Endodermal cell (in vitro differentiated cells): ENCODE measurements at regions not wholly inside any gene's neighbourhood (a gene's known extent, or its start where the extent isn't known, plus 50 kb on each side); places are given as distances from the start of the nearest gene placed in this dataset.

ENCODE experiments used
- DNase-seq: peaks from one replicate; pipeline ENCODE4 v3.0.0-alpha.2; 2017
- H3K27ac ChIP-seq: 2 replicates; pipeline ENCODE4 v1.5.1; 2013; ENCODE audit warnings: mild to moderate bottlenecking, low read depth, low read length, moderate library complexity
- H3K27me3 ChIP-seq: 2 replicates; pipeline ENCODE4 v1.6.1; 2013; ENCODE audit warnings: mild to moderate bottlenecking, low read length, moderate library complexity; ENCODE audit not compliant: insufficient read depth, control insufficient read depth, poor library complexity, severe bottlenecking
- H3K36me3 ChIP-seq: 2 replicates; pipeline ENCODE4 v1.7.0; 2013; ENCODE audit warnings: mild to moderate bottlenecking, low read length, moderate library complexity; ENCODE audit not compliant: control insufficient read depth, insufficient read depth
- H3K4me1 ChIP-seq: one replicate; pipeline ENCODE4 v1.7.0; 2013; ENCODE audit warnings: low read length; ENCODE audit not compliant: control insufficient read depth, insufficient read depth
- H3K4me3 ChIP-seq: 2 replicates; pipeline ENCODE4 v1.5.1; 2013; ENCODE audit warnings: mild to moderate bottlenecking, low read length, moderate library complexity
- H3K9ac ChIP-seq: 2 replicates; pipeline ENCODE4 v1.6.1; 2013; ENCODE audit warnings: mild to moderate bottlenecking, low read length, moderate library complexity; ENCODE audit not compliant: poor library complexity, severe bottlenecking; ENCODE audit errors: extremely low read depth
- H3K9me3 ChIP-seq: 2 replicates; pipeline ENCODE4 v1.6.1; 2013; ENCODE audit warnings: mild to moderate bottlenecking, low read length, moderate library complexity; ENCODE audit not compliant: control insufficient read depth
- H3K27ac Mint-ChIP-seq: 2 replicates; pipeline ENCODE4 v1.8.0; 2020; ENCODE audit warnings: mixed read lengths
- H3K27me3 Mint-ChIP-seq: 2 replicates; pipeline ENCODE4 v1.8.0; 2021; ENCODE audit warnings: mild to moderate bottlenecking, mixed read lengths; ENCODE audit not compliant: insufficient read depth
- H3K36me3 Mint-ChIP-seq: 2 replicates; pipeline ENCODE4 v1.8.0; 2020; ENCODE audit warnings: low read depth, mixed read lengths
- H3K4me1 Mint-ChIP-seq: 2 replicates; pipeline ENCODE4 v1.8.0; 2020; ENCODE audit warnings: mixed read lengths
- H3K4me3 Mint-ChIP-seq: 2 replicates; pipeline ENCODE4 v1.8.0; 2020; ENCODE audit warnings: mild to moderate bottlenecking, moderate library complexity, mixed read lengths
- H3K9me3 Mint-ChIP-seq: 2 replicates; pipeline ENCODE4 v1.8.0; 2020; ENCODE audit warnings: mild to moderate bottlenecking, mixed read lengths
- CTCF ChIP-seq: fragments of 200-600 bp; sonication (generic); conservative IDR thresholded peaks from 2 replicates; pipeline ENCODE4 v1.5.0; 2021; ENCODE audit warnings: antibody characterized with exemption, mild to moderate bottlenecking
- WGBS, 2 experiments: methylation state at CpG; one replicate each; pipeline versions ENCODE4 v1.1.5 to v1.1.7; 2013; ENCODE audit warnings: missing lambda C conversion rate in 2 of 2, mixed read lengths in 1 of 2; ENCODE audit not compliant: insufficient coverage in 1 of 2, insufficient read length in 1 of 2; 5-methylcytosine and 5-hydroxymethylcytosine counted together

- peak; percentile 81 for DNase-seq
- Histone ChIP-seq H3K9me3 (no peaks in the 10 kb centered on the region), H3K4me1 (peaks cover 18% of the 10 kb centered on the region), H3K27ac (no peak overlapping the region), H3K4me3 (peak overlapping the region; percentile 46), H3K9ac (no peak overlapping the region), H3K27me3 (no peaks in the 10 kb centered on the region), H3K36me3 (no peaks in the 10 kb centered on the region)
- Mint-ChIP-seq H3K4me3 (no peak overlapping the region), H3K4me1 (peaks cover 38% of the 10 kb centered on the region), H3K9me3 (no peaks in the 10 kb centered on the region), H3K27ac (peak overlapping the region; percentile 89), H3K27me3 (no peaks in the 10 kb centered on the region), H3K36me3 (no peaks in the 10 kb centered on the region)
- TF ChIP-seq CTCF, result no peak
- WGBS, 2 experiments, result 16 to 33% methylated on average over 3 to 4 of the region's 4 CpGs
Measured at GRCh38 chr5:123802298-123802951, 290.4 kb downstream of the CSNK1G3 start.

- TF ChIP-seq CTCF, result no peak
- WGBS, 2 experiments, result 71 to 90% methylated on average over 1 of the region's 1 CpG
Measured at GRCh38 chr5:123800640-123801039, 288.7 kb downstream of the CSNK1G3 start.

GRCh38 chr5:123795688-123796087 lies 283.7 kb downstream of the CSNK1G3 start:
- Mint-ChIP-seq H3K36me3 (no peaks in the 10 kb centered on the region), H3K4me1 (no peaks in the 10 kb centered on the region), H3K4me3 (no peak overlapping the region), H3K27ac (no peak overlapping the region), H3K9me3 (peaks cover 6% of the 10 kb centered on the region), H3K27me3 (no peaks in the 10 kb centered on the region)
- Histone ChIP-seq H3K36me3 (no peaks in the 10 kb centered on the region), H3K27me3 (no peaks in the 10 kb centered on the region), H3K4me3 (no peak overlapping the region), H3K9ac (no peak overlapping the region), H3K4me1 (no peaks in the 10 kb centered on the region), H3K27ac (no peak overlapping the region), H3K9me3 (peaks cover 16% of the 10 kb centered on the region)
- DNase-seq, result no peak
- no peak for TF ChIP-seq CTCF
- 94 to 100% methylated on average over 2 to 3 of the region's 3 CpGs for WGBS, 2 experiments

More at GRCh38 chr5:123800640-123801039, 288.7 kb downstream of the CSNK1G3 start:
- Histone ChIP-seq H3K27ac (no peak overlapping the region), H3K4me3 (no peak overlapping the region), H3K36me3 (no peaks in the 10 kb centered on the region), H3K9ac (no peak overlapping the region), H3K4me1 (peaks cover 15% of the 10 kb centered on the region), H3K9me3 (peaks cover 4% of the 10 kb centered on the region), H3K27me3 (no peaks in the 10 kb centered on the region)
- Mint-ChIP-seq H3K27ac (no peak overlapping the region), H3K9me3 (peaks cover 5% of the 10 kb centered on the region), H3K4me3 (no peak overlapping the region), H3K36me3 (no peaks in the 10 kb centered on the region), H3K27me3 (no peaks in the 10 kb centered on the region), H3K4me1 (peaks cover 27% of the 10 kb centered on the region)
- DNase-seq, result no peak
